ENCODE measurements at regions not wholly inside any gene's neighbourhood (a gene's known extent, or its start where the extent isn't known, plus 50 kb on each side); places are given as distances from the start of the nearest gene placed in this dataset.

DNA sequence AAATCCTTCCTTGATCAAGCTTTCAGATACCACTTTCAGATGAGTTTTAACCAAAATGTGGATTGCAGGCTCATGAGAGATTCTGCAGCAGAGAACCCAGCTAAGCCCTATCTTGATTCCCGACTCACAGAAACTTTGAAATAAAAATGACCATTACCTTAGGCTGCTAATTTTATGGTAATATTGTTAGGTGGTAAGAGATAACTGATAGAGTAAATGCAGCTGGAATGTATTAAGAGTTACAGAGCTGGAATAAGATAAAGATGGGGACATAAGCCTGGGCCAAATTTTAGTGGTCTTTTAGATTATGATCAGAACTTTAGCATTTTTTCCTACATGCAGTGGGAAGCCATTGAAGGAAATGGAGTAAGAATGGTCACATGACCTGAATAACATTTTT lies 1074.0 kb downstream of the CDH11 start:
- TF ChIP-seq, protein P1, sequence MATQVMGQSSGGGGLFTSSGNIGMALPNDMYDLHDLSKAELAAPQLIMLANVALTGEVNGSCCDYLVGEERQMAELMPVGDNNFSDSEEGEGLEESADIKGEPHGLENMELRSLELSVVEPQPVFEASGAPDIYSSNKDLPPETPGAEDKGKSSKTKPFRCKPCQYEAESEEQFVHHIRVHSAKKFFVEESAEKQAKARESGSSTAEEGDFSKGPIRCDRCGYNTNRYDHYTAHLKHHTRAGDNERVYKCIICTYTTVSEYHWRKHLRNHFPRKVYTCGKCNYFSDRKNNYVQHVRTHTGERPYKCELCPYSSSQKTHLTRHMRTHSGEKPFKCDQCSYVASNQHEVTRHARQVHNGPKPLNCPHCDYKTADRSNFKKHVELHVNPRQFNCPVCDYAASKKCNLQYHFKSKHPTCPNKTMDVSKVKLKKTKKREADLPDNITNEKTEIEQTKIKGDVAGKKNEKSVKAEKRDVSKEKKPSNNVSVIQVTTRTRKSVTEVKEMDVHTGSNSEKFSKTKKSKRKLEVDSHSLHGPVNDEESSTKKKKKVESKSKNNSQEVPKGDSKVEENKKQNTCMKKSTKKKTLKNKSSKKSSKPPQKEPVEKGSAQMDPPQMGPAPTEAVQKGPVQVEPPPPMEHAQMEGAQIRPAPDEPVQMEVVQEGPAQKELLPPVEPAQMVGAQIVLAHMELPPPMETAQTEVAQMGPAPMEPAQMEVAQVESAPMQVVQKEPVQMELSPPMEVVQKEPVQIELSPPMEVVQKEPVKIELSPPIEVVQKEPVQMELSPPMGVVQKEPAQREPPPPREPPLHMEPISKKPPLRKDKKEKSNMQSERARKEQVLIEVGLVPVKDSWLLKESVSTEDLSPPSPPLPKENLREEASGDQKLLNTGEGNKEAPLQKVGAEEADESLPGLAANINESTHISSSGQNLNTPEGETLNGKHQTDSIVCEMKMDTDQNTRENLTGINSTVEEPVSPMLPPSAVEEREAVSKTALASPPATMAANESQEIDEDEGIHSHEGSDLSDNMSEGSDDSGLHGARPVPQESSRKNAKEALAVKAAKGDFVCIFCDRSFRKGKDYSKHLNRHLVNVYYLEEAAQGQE (IDR thresholded peaks at IDR 0.05; ENCODE audit: insufficient read depth in 1 of 2, low read depth in 2 of 2, low read length in 2 of 2), result no peak

DNA sequence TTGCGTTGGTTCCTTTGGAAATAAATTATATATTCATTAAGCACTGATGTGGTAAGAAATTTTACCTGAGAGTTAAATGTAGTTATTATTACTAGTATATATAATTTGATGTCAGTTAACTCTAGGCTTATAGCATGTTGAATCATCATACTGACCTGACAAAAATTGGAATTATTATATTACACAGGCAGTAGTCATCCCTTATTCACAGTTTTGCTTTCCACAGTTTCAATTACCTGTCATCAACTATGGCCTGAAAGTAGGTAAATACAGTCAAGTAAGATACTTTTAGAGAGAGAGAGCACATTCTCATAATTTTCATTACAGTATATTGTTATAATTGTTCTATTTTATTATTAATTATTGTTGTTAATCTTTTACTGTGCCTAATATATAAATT lies 1074.7 kb downstream of the CDH11 start:
- TF ChIP-seq POLR2AphosphoS5 (IDR thresholded peaks at IDR 0.05; ENCODE audit: low read depth, low read length) (no peak), TAF1 (IDR thresholded peaks at IDR 0.05; ENCODE audit: borderline replicate concordance, insufficient read depth, low read length) (no peak), SIN3A (IDR thresholded peaks at IDR 0.05; ENCODE audit: borderline replicate concordance, insufficient read depth, low read length) (no peak), FOXP2 (optimal IDR thresholded peaks at IDR 0.05; ENCODE audit: borderline replicate concordance, extremely low read depth, extremely low read length, insufficient read depth) (no peak)
- TF ChIP-seq, protein P1 (IDR thresholded peaks at IDR 0.05; ENCODE audit: insufficient read depth in 1 of 2, low read depth in 2 of 2, low read length in 2 of 2), result no peak

DNA sequence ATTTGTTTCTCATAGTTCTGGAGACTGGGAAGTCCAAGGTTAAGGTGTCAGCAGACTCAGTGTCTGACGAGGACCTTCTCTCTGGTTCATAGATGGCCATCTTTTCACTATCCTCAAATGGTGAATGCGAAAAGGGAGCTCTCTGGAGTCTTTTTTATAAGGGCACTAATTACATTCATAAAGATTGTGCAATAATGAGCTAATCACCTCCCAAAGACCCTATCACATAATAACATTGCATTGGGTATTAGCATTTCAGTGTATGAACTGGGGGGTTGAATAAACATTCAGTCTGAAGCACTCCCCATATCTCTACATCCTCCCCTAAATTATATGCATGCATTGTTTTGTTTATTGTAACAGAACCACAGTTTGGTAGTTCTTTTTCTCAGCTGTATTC lies 1086.5 kb downstream of the CDH11 start:
- TF ChIP-seq TAF1 (IDR thresholded peaks at IDR 0.05; ENCODE audit: borderline replicate concordance, insufficient read depth, low read length), result no peak
- TF ChIP-seq FOXP2 (optimal IDR thresholded peaks at IDR 0.05; ENCODE audit: borderline replicate concordance, extremely low read depth, extremely low read length, insufficient read depth), result no peak
- TF ChIP-seq SIN3A (IDR thresholded peaks at IDR 0.05; ENCODE audit: borderline replicate concordance, insufficient read depth, low read length), result no peak

DNA sequence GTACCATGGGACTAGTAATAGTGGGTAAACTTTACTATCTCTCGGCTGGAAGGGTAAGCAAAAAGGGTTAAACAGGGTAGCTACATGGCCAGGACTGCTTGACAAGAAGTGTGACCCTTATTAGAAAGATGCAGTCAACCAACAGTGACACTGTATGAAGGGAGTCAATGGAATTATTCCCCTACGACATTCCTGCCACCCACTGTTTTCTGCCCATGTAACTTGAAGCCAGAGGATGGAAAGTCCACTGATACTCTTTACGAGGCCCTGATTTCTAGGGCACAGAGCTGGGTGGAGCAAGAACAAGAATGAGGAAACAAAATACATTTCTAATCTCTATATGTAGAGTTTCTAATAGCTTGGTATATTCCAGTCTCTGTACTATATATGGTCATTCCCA lies 1102.5 kb downstream of the CDH11 start:
- TF ChIP-seq TAF1 (IDR thresholded peaks at IDR 0.05; ENCODE audit: borderline replicate concordance, insufficient read depth, low read length) (no peak), SIN3A (IDR thresholded peaks at IDR 0.05; ENCODE audit: borderline replicate concordance, insufficient read depth, low read length) (no peak), FOXP2 (optimal IDR thresholded peaks at IDR 0.05; ENCODE audit: borderline replicate concordance, extremely low read depth, extremely low read length, insufficient read depth) (no peak), POLR2AphosphoS5 (IDR thresholded peaks at IDR 0.05; ENCODE audit: low read depth, low read length) (no peak)
- TF ChIP-seq, protein P1 (IDR thresholded peaks at IDR 0.05; ENCODE audit: insufficient read depth in 1 of 2, low read depth in 2 of 2, low read length in 2 of 2), result no peak

DNA sequence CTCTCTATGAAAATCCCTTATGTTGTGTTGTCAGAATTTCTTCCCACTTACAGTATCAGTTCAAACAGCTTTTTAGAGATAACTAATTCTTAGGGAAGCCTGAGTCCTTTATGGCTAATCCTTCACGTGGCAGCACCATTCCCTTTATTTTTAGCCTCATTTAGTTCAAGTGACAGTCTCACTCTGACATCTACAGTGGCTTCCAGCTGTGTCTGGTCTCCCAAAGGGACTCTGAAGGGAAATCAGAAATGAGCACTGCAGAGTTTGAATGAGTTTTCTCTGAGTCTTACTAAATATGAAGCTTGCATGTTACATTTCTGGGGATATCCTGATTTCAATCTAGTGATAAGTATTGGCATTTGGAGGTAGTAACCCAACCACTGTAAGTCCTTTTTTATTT lies 1104.1 kb downstream of the CDH11 start:
- no peak for TF ChIP-seq TAF1 (IDR thresholded peaks at IDR 0.05; ENCODE audit: borderline replicate concordance, insufficient read depth, low read length)
- no peak for TF ChIP-seq FOXP2 (optimal IDR thresholded peaks at IDR 0.05; ENCODE audit: borderline replicate concordance, extremely low read depth, extremely low read length, insufficient read depth)
- no peak for TF ChIP-seq POLR2AphosphoS5 (IDR thresholded peaks at IDR 0.05; ENCODE audit: low read depth, low read length)
- no peak for TF ChIP-seq SIN3A (IDR thresholded peaks at IDR 0.05; ENCODE audit: borderline replicate concordance, insufficient read depth, low read length)
- TF ChIP-seq, protein P1 (IDR thresholded peaks at IDR 0.05; ENCODE audit: insufficient read depth in 1 of 2, low read depth in 2 of 2, low read length in 2 of 2), result no peak

All from PFSK-1 (cell line).